ENCODE measurements at regions not wholly inside any gene's neighbourhood (a gene's known extent, or its start where the extent isn't known, plus 50 kb on each side); places are given as distances from the start of the nearest gene placed in this dataset.
A peak's percentile ranks its signal among the peaks of the same experiment; 100 is the strongest.

DNA sequence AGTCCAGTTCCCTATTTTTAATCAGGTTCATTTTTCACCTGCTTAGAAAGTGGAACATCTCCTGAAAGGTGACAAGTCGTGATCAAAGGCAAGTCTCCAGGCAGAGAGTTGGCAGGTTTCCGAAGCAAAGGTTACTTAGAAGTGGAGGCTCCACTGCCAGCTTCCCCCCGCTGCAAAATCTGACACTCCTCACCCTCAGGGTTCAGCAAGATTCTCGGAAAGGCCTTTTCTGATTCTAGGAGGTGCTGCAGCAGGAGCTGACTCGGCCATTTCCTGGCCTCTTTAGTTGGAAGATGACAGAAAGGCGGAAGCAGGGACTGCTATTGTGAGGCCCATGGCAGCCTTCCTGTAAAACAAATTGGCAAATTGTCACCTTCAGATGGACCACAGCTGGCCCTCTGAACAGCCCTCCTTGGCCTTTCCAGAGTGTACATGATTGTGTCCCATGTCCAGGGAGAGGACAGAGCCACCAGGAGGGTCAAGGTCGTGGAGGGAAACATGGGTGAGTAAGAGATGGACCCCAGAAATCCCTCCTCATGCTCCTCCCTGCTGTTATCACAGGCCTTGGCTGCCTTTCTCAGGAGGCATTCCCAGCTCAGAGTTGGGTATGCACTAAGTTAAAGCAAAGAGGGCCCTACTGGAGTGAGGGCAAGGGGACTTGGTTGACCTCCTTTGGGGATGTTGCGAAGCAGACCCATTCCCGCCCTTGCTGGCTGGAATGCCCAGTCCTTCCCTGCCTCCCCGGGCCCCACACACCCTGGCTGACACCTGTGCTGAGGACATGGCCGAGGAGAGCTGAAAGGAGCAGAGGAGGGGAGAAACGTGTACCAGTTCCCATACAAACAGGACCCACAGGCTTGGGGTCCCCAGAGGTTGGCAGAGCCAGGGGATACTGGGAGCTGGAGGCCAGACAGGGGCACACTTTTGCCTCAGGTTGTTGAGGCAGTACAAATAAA is 115.5 kb upstream of the IRF2BP2 start:
- DNase-seq: no peak

DNA sequence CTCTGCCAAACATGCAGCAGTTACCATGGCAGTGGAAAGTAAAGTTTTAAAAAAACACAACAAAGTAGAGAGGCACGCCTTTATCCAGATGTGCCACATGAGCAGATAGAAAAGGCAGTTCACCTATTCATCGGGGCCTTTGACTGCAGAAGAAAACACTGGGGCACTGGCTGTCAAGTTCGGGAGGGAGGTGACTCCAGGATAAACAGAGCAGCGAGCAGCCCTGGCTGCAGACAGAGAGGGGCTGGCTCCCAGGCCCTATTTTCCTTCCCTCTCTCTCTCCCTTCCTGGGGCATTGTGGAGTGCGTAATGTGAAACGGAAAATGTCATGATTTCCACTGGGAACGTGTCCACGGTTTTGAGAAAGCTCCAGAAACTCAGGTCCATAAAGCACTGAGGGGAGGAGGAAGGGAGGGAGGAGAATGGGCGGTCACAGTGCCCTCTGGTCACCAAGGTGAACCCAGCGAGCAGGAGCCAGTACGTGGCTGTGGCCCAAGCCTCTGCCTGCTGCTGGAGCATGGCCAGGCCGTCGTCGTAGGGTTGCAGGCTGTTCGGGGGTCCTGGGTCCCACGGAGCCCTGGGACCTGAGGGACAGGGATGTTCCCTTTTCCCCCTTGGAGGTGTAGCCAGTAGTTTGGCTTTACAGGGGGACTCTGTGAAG is 114.7 kb upstream of the IRF2BP2 start:
- no peak for DNase-seq

DNA sequence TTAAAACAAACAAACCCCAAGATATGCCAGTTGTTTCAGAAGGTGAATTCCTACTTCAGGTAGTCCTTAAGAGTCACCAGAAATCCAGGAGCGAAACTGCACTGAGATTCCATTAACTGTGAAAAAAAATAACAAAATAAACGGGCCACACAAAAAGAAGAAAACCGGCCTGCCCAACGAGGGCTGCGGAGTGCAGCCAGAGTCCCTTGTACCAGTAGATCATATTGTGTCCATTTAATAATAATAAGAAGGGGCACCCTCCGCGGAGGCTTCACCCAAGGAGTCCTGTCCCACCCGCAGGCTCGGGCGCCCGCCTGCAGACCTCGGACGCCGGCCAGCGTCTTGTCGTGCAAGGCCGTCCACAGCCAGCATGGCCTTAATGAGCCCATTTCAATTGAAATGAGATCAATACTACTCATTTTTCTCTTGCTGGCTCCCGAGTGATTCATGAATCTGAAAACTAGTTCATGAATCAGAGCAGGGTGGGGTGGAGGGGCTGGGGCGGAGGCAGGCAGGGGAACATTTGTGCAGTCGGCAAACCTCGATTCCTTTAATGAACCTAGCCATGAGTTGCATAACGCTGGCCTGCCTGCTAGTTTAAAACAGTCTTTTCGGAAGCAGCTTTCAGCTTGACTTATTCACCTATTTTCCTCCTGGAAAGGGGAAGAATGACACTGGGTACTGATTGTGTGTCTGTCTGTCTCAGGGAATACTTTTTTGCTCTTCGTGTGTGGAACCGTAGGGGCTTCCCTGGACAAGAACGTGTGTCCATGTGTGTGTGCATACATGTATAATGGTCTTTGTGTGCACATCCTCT is 113.1 kb upstream of the IRF2BP2 start:
- DNase-seq: peak; percentile 75

- no peak for DNase-seq
Observed at GRCh38 chr1:234722270-234722704, 112.3 kb upstream of the IRF2BP2 start.

DNA sequence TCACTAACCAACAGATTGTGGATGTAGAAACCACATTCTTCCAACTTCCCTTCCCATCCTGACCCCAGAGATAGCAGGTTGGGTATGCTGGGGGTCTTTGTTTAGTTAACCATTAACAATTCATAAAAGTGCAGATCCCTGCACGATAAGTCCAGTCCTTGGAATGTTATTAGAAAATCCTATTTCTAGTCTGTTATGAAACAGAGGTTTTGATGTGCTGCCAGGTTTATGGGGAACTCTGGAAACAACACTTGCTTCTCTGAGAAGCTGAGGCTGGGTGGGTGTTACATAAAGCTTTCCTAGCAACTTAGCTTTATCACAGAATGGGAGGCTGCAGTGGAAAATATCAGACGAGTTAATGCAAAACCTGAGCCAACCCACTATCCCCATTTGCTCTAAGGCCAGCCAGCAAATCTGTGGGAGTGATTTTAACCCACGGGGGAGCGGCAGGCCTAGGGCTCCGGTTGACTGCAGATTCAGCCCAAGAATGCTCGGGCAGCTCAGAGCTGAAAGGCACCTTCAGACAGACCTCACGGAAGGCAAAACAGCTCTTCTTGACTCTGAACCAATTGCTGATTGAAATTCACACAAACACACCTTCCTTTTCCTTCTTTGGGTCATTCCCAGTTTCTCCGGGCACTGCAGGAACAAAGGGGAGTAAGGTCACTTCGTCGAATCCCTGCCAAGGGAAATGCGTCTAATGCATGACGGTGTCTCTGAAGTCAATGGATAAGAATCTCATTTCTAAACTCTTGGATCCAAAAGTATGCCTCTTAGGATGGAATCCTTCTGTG is 111.7 kb upstream of the IRF2BP2 start:
- no peak for DNase-seq

DNA sequence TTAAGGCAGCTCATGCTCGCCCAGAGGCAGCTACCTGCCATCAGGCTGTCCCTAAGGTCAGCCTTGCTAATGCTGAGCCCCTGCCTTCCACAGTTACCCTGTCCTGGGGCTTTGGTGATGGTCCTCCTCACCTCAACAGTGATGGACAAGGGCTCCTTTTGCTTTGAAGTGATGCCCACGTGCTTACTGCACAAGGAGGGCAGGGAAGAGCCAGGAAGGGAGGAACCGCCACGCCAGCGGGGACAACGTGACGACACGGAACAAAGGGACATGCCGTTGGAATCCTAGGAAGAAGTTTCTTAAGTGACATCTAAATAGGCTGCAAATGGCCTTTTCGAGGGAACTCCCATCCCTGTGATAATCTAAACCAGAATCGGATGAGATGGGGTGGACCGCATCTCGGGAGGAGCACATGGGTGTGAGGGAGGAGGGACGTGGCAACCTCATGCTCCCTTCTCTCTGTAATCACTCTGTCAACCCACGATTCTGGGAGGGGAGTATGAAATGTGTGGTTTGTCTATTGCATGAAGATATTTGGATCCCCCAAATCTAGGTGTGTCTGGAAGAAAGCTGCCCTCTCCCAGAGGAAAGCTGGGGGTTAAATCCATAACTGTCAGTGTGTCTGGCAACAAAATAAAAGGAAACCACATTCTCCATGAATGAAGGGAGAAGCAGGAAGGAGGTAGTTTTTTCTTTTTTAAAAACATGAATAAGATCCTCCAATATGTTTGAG is 110.9 kb upstream of the IRF2BP2 start:
- no peak for DNase-seq

DNA sequence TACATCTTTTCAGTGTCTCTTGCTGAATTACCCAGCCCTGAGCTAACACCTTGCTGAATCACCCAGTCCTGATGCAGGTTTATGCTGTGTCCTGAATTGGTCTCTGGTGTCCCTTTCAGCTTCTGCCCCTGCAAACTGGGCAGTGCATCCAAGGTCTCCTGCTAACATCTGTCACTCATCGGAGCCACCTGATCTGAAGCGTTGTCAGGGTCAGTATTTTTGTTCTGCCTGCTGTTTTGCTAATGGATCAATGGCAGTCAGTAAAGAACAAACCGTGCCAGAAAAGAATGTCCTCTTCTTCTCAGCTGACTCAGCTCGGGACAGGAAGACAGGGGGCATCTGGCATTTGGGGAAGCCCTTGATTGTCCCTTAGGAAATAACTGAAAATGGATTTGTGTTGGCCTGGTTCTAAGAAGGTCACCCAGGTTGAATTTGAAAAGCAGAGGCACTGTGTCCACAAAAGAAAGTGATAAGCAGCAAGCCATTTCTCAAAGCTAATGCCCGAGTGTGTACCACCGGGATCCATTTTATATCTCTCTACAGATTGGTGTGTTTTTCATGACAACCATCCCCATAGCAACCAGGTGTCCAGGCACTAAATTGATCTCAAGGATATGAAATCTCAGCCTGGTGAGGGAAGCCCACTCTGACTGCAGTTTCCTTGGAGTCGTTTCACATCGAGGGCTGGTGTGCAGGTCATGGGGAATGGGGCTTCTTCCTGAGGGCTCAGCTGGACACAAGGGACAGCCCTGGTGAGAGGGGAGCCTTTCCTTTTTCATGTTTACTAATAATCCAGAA is 109.7 kb upstream of the IRF2BP2 start:
- DNase-seq: no peak

DNA sequence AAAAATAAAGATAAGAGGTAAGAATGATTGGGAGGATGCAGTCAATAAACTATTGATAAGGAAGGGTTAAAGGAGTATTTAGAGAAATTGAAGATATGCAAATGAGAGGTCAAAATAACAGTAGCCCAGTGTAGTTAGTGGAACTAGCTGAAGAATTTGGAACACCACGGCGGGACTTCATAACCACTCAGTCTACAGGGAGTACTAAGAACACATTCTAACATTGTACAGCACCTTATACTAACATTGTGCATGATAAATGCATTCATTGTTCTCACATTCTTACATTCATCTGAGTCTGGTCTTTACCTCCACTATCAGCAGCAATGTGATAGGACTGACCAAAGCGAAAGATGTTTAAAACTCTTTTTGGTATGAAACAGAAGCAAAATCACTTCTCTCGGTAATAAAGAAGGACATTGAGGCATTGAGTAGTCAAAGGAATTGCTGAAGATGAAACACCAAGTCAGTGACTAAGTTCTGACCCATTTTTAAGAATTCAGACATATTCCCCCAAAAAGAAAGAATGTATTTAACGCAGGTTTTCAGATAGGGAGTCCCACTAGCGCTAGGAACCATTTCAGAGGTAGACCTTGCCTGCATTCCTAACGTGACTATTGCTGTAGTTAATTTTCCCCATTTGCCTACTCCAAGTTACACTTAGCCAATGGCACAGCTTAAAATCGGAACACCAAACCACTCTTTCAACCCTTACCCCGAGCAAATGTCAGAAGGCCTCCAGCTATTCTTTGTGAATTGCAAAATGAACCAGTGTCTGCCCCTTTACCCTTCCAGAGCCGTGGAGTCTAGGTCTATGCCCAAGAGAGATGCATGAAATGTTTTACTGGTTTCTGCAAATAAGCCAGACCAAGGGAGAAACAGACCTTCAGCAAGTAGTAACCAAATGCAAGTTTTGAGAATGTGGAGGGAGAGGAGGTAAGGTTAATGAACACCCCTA is 108.8 kb upstream of the IRF2BP2 start:
- DNase-seq: no peak

DNA sequence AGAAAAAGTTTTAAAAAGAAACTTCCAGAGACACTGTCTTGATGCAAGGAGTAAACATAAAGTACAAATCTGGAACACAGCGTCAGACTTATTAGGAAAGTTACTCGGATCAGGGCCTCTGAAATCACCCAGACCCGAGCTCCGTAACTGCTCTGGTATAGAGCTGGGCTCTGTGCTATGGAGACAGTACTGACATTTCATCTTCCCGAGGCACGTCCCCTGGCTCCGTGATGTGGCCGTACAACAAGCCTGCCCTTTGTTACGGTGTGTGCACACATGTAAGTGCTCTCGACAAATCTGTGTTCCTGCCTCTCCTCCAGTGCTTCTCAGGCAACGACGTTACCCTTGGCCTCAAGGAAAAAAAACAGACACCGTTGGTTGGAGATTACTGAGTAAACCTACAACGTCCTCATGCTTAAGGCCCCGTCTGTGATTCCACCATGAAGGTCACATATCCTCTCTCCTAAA is 107.0 kb upstream of the IRF2BP2 start:
- DNase-seq: no peak

DNA sequence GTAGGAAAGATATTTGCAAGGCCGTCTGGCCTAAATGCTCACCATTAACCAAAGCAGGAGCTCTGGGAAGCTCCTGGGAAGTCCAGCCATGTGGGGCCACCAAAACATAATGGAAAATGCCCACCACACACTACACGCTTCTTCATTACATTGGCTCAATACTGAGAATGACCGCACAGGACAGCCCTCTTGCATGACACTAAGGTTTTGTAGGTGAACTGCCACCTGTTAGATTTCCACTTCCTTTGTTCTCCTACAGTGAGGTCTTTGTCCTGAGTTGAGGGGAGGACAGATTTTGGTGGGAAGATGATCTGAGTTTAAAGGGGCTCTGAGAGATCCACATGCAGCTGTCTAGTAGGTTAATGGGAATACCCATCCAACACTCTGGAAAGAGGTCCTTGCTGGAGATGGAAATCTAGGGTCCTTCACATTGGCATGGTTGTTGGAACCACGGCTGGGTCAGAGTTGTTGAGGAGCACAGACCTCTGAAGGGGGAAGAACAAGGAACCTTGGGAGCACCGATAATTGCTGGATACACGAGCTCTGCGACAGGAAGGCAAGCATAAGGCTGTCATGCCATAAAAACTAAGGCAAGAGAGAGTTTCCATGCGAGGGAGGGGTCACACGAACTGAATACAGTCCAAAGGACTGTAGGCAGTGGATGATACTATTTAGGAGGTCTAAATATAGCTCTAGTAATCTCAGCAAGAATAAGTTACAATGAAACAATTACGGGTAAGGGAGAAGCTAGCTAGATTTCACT is 105.5 kb upstream of the IRF2BP2 start:
- no peak for DNase-seq

GRCh38 chr1:234713859-234714258 is 103.9 kb upstream of the IRF2BP2 start:
- DNase-seq: no peak

GRCh38 chr1:234713440-234713839 is 103.5 kb upstream of the IRF2BP2 start:
- DNase-seq: no peak

- DNase-seq: no peak
Observed at GRCh38 chr1:234712891-234713305, 102.9 kb upstream of the IRF2BP2 start.

DNA sequence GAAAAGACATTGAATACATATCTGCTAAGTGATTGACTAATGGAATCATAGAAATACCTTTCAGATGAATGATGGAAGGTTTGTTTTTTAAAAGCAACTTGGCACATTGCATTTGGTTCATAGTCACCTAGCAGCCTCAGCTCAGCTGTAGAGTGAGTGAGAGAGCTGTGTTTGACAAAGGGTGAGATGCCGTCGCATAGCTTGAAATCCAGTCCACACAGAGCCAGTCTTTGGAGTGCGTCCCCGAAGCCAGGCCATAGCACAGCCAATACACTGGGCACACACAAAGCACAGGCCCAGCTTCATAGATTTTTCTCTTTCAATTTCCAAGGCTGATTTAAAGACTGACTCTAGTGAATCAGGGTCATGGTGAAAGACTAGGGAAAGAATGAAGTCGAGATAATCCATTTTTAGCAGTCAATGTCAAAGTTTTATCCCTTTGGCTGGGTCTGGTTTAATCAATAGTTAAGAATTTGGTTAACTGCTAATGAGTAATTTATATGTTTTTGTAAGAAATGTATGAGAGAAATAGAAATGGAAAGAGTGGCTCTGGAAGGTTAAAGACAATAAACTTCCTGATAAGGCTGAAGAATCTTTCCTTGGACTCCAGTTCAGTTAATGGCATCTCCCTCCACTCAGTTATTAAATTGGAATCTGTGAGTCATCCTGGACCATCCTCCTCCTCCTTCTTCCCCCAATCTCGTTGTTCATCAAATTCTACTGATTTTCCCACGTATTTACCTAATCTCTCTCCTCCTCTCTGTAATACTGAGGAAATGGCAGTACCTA is 101.2 kb upstream of the IRF2BP2 start:
- no peak for DNase-seq

- no peak for DNase-seq
Observed at GRCh38 chr1:234710381-234710780, 100.4 kb upstream of the IRF2BP2 start.

GRCh38 chr1:234709473-234710228 is 99.7 kb upstream of the IRF2BP2 start:
- no peak for DNase-seq
